GM23338 (cell line): ENCODE measurements at regions not wholly inside any gene's neighbourhood (a gene's known extent, or its start where the extent isn't known, plus 50 kb on each side); places are given as distances from the start of the nearest gene placed in this dataset.

Experiments
- ATAC-seq: fragments of 200-7000 bp; cut with Tn5 transposase; 3 replicates; pipeline ENCODE4 v1.9.1; 2020
- DNase-seq: peaks from one replicate; pipeline ENCODE4 v3.0.0-alpha.2; 2015; ENCODE audit warnings: low spot score
- H2AFZ ChIP-seq: fragments of 200-600 bp; sonication (generic); 2 replicates; pipeline ENCODE4 v1.8.0; 2016; ENCODE audit warnings: antibody characterized with exemption, mild to moderate bottlenecking, moderate library complexity
- H3F3A ChIP-seq: fragments of 200-600 bp; sonication (generic); replicated peaks from 2 replicates; pipeline ENCODE4 v1.8.0; 2017; ENCODE audit warnings: antibody characterized with exemption, mixed run types, low read depth
- H3K27ac ChIP-seq: fragments of 200-600 bp; sonication (generic); 2 replicates; pipeline ENCODE4 v1.6.1; 2016; ENCODE audit warnings: low read depth
- H3K27me3 ChIP-seq: fragments of 200-600 bp; sonication (generic); 2 replicates; pipeline ENCODE4 v1.8.0; 2016; ENCODE audit warnings: mild to moderate bottlenecking, mixed run types, moderate library complexity; ENCODE audit not compliant: insufficient read depth
- H3K36me3 ChIP-seq: fragments of 200-600 bp; sonication (generic); 2 replicates; pipeline ENCODE4 v1.8.0; 2016; ENCODE audit warnings: mild to moderate bottlenecking; ENCODE audit not compliant: insufficient read depth
- H3K4me1 ChIP-seq: fragments of 200-600 bp; sonication (generic); 2 replicates; pipeline ENCODE4 v1.8.0; 2016; ENCODE audit warnings: mild to moderate bottlenecking, moderate library complexity; ENCODE audit not compliant: insufficient read depth
- H3K4me2 ChIP-seq: fragments of 200-600 bp; sonication (generic); 2 replicates; pipeline ENCODE4 v1.7.1; 2017; ENCODE audit warnings: mixed run types
- H3K4me3 ChIP-seq: fragments of 200-600 bp; sonication (generic); 2 replicates; pipeline ENCODE4 v1.6.1; 2016; ENCODE audit warnings: mixed run types
- H3K79me2 ChIP-seq: fragments of 200-600 bp; sonication (generic); replicated peaks from 2 replicates; pipeline ENCODE4 v1.8.0; 2017; ENCODE audit warnings: mild to moderate bottlenecking; ENCODE audit not compliant: insufficient read depth
- H3K9me2 ChIP-seq: fragments of 200-600 bp; sonication (generic); 2 replicates; pipeline ENCODE4 v1.8.0; 2017; ENCODE audit not compliant: insufficient read depth
- H4K20me1 ChIP-seq: fragments of 200-600 bp; sonication (generic); replicated peaks from 2 replicates; pipeline ENCODE4 v1.8.0; 2017; ENCODE audit warnings: mild to moderate bottlenecking; ENCODE audit not compliant: insufficient read depth
- H3K27ac Mint-ChIP-seq: 2 replicates; pipeline ENCODE4 v1.8.0; 2020; ENCODE audit warnings: inconsistent platforms, mild to moderate bottlenecking, moderate library complexity, mixed read lengths
- H3K27me3 Mint-ChIP-seq: 3 replicates; pipeline ENCODE4 v1.8.0; 2022; ENCODE audit warnings: low read depth, mild to moderate bottlenecking, moderate library complexity, mixed read lengths, inconsistent platforms; ENCODE audit not compliant: insufficient read depth, poor library complexity
- H3K36me3 Mint-ChIP-seq: 3 replicates; pipeline ENCODE4 v1.8.0; 2021; ENCODE audit warnings: low read depth, mild to moderate bottlenecking, inconsistent platforms, moderate library complexity, mixed read lengths
- H3K4me1 Mint-ChIP-seq: 3 replicates; pipeline ENCODE4 v1.8.0; 2020; ENCODE audit warnings: mild to moderate bottlenecking, inconsistent platforms, mixed read lengths
- H3K4me3 Mint-ChIP-seq: 3 replicates; pipeline ENCODE4 v1.8.0; 2021; ENCODE audit warnings: moderate library complexity, mild to moderate bottlenecking, inconsistent platforms, mixed read lengths
- H3K9me3 Mint-ChIP-seq: 3 replicates; pipeline ENCODE4 v1.8.0; 2020; ENCODE audit warnings: moderate library complexity, mild to moderate bottlenecking, inconsistent platforms, mixed read lengths
- CREB1 ChIP-seq: fragments of 250-450 bp; sonication (Bioruptor Pico); IDR thresholded peaks from 2 replicates; pipeline ENCODE4 v1.5.0; 2020; ENCODE audit warnings: low read depth, mild to moderate bottlenecking, moderate library complexity
- POLR2AphosphoS5 ChIP-seq: IDR thresholded peaks from 2 replicates; pipeline ENCODE4 v1.6.1; 2016; ENCODE audit warnings: antibody characterized with exemption, low read depth
- ZNF114 ChIP-seq: fragments of 250-450 bp; sonication (Bioruptor Pico); IDR thresholded peaks from 2 replicates; pipeline ENCODE4 v1.5.0; 2020; ENCODE audit warnings: mild to moderate bottlenecking, moderate library complexity
- ZNF331 ChIP-seq: fragments of 250-450 bp; sonication (Bioruptor Pico); IDR thresholded peaks from 2 replicates; pipeline ENCODE4 v1.5.0; 2020; ENCODE audit warnings: low read depth, mild to moderate bottlenecking, moderate library complexity
- TF ChIP-seq, protein P1 (sequence below): fragments of 250-450 bp; sonication (Bioruptor Pico); IDR thresholded peaks from 2 replicates; pipeline ENCODE4 v1.5.0; 2020; ENCODE audit warnings: mild to moderate bottlenecking, moderate library complexity
- TF ChIP-seq, protein P2 (sequence below): IDR thresholded peaks from 2 replicates; pipeline ENCODE4 v1.6.1; 2016; ENCODE audit warnings: antibody characterized with exemption

DNA sequence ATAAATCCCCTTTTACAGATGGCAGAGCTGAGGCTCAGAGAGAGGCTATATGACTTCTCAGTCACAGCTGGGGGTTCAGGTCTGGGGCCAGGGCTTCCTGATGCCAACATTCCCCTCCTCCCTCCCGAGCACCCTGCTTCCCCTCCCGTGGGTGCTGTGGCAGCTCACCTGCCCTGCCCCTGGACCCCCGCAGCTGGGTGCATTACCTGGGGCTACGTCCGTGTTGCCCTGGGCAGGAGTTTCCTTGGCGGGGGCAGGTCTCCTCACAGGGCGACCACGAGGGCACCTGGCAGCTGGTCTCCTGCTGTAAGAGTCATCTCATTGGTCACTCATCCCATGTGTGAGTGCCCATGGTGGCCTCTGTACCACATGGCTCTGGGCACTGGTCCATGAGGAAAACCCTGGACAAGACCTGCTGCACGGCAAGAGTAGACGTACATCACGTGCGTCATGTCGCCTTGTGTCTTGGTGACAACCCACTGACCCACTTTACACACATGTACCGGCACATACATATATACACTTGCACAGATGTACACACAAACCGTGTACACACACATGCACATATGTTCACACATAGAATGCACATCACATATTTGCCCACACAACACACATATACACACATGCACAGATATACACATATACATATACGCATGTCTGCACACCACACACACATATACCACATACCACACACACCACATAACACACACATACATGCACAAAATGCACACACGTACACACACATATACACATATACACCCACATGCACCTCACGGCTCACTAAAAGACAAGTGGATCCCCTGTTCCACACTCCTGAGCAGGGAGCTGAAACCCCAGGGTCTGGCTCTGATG lies 134.0 kb downstream of the FOXL1 start (continued):
- TF ChIP-seq, protein P1, sequence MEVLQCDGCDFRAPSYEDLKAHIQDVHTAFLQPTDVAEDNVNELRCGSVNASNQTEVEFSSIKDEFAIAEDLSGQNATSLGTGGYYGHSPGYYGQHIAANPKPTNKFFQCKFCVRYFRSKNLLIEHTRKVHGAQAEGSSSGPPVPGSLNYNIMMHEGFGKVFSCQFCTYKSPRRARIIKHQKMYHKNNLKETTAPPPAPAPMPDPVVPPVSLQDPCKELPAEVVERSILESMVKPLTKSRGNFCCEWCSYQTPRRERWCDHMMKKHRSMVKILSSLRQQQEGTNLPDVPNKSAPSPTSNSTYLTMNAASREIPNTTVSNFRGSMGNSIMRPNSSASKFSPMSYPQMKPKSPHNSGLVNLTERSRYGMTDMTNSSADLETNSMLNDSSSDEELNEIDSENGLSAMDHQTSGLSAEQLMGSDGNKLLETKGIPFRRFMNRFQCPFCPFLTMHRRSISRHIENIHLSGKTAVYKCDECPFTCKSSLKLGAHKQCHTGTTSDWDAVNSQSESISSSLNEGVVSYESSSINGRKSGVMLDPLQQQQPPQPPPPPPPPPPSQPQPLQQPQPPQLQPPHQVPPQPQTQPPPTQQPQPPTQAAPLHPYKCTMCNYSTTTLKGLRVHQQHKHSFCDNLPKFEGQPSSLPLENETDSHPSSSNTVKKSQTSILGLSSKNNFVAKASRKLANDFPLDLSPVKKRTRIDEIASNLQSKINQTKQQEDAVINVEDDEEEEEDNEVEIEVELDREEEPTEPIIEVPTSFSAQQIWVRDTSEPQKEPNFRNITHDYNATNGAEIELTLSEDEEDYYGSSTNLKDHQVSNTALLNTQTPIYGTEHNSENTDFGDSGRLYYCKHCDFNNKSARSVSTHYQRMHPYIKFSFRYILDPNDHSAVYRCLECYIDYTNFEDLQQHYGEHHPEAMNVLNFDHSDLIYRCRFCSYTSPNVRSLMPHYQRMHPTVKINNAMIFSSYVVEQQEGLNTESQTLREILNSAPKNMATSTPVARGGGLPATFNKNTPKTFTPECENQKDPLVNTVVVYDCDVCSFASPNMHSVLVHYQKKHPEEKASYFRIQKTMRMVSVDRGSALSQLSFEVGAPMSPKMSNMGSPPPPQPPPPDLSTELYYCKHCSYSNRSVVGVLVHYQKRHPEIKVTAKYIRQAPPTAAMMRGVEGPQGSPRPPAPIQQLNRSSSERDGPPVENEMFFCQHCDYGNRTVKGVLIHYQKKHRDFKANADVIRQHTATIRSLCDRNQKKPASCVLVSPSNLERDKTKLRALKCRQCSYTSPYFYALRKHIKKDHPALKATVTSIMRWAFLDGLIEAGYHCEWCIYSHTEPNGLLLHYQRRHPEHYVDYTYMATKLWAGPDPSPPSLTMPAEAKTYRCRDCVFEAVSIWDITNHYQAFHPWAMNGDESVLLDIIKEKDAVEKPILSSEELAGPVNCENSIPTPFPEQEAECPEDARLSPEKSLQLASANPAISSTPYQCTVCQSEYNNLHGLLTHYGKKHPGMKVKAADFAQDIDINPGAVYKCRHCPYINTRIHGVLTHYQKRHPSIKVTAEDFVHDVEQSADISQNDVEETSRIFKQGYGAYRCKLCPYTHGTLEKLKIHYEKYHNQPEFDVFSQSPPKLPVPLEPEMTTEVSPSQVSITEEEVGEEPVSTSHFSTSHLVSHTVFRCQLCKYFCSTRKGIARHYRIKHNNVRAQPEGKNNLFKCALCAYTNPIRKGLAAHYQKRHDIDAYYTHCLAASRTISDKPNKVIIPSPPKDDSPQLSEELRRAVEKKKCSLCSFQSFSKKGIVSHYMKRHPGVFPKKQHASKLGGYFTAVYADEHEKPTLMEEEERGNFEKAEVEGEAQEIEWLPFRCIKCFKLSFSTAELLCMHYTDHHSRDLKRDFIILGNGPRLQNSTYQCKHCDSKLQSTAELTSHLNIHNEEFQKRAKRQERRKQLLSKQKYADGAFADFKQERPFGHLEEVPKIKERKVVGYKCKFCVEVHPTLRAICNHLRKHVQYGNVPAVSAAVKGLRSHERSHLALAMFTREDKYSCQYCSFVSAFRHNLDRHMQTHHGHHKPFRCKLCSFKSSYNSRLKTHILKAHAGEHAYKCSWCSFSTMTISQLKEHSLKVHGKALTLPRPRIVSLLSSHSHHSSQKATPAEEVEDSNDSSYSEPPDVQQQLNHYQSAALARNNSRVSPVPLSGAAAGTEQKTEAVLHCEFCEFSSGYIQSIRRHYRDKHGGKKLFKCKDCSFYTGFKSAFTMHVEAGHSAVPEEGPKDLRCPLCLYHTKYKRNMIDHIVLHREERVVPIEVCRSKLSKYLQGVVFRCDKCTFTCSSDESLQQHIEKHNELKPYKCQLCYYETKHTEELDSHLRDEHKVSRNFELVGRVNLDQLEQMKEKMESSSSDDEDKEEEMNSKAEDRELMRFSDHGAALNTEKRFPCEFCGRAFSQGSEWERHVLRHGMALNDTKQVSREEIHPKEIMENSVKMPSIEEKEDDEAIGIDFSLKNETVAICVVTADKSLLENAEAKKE (CRISPR knock-in tag) = no peak
- no peak for TF ChIP-seq CREB1 (CRISPR knock-in tag)
- TF ChIP-seq ZNF114 (CRISPR knock-in tag) = no peak
- TF ChIP-seq POLR2AphosphoS5 = no peak

DNA sequence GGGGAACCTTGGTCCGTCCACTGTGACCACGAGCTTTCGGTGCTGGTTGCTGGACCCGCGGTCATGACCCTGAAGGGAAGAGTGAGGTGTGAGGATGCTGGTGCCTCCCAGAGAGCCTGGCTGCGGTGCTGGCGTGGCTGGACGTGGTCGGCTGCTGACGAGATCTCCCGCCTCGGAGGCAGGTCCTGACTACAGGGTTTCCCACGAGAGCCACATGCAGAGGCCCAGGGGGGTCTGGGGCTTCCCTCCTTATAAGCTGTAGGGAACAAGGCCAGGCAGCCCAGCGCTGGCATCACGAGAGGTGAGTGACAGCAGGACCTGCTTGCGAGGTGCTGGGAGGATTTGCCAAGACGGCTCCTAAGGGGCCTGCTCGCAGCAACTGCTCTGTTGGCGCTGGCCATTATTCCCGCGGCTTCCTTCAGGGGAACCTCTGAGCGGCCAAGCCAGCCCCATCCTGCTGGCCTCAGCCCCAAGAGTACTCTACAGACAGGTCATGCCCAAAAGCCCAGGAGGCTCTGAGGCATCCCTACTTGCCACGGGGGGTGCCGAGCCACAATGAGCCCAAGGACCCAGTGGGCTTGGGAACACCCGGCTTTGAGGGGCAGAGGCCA lies 134.8 kb downstream of the FOXL1 start:
- no peaks in the 10 kb centered on the region; the same call in 2 of the 3 replicates for H3K9me3 Mint-ChIP-seq
- H3K4me1 Mint-ChIP-seq = peaks cover 28% of the 10 kb centered on the region
- H3K4me3 Mint-ChIP-seq = no peak overlapping the region
- no peaks in the 10 kb centered on the region for H3K79me2 ChIP-seq
- no peak for DNase-seq
- H3K27ac Mint-ChIP-seq = no peak overlapping the region
- H3F3A ChIP-seq = no peaks in the 10 kb centered on the region
- H3K36me3 ChIP-seq = no peaks in the 10 kb centered on the region
- H4K20me1 ChIP-seq = no peaks in the 10 kb centered on the region
- no peaks in the 10 kb centered on the region for H3K36me3 Mint-ChIP-seq
- no peak for TF ChIP-seq ZNF331 (CRISPR knock-in tag)
- TF ChIP-seq, protein P2, sequence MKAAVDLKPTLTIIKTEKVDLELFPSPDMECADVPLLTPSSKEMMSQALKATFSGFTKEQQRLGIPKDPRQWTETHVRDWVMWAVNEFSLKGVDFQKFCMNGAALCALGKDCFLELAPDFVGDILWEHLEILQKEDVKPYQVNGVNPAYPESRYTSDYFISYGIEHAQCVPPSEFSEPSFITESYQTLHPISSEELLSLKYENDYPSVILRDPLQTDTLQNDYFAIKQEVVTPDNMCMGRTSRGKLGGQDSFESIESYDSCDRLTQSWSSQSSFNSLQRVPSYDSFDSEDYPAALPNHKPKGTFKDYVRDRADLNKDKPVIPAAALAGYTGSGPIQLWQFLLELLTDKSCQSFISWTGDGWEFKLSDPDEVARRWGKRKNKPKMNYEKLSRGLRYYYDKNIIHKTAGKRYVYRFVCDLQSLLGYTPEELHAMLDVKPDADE = no peak
- TF ChIP-seq, protein P1 (CRISPR knock-in tag) = no peak
- peaks cover 13% of the 10 kb centered on the region for H3K27me3 Mint-ChIP-seq
- no peak overlapping the region for H3K27ac ChIP-seq
- no peak overlapping the region for H3K4me3 ChIP-seq
- no peak for ATAC-seq
- no peak overlapping the region for H2AFZ ChIP-seq
- no peaks in the 10 kb centered on the region for H3K9me2 ChIP-seq
- no peaks in the 10 kb centered on the region for H3K4me1 ChIP-seq
- no peak overlapping the region for H3K4me2 ChIP-seq
- H3K27me3 ChIP-seq = no peaks in the 10 kb centered on the region
